Activated naive CD4-positive, alpha-beta T cell treated with anti-CD3 and anti-CD28 coated beads, Interleukin-2, amount 10 ng/mL, durations not matched to agents 7 days and 5 days (primary cell): ENCODE measurements at regions not wholly inside any gene's neighbourhood (a gene's known extent, or its start where the extent isn't known, plus 50 kb on each side); places are given as distances from the start of the nearest gene placed in this dataset.
"Not testable (repeated sequence)": the region's sequence is repeated elsewhere in the genome, so short reads cannot be mapped to it uniquely, and the experiment has no call there.

Experiments used
- CTCF ChIA-PET: fragments of 350-600 bp; sonication (Branson Sonifier 250); formaldehyde crosslinking; loops from one replicate; lab custom pipeline; 2021; ENCODE audit warnings: antibody characterized with exemption; lab: Charles Lee
- DNase-seq: peaks from one replicate; pipeline ENCODE4 v3.0.0-alpha.2; 2020
- H3K27ac Mint-ChIP-seq: one replicate; pipeline ENCODE4 v1.8.0; 2021; ENCODE audit warnings: mild to moderate bottlenecking, moderate library complexity, mixed read lengths
- H3K27me3 Mint-ChIP-seq: one replicate; pipeline ENCODE4 v1.8.0; 2021; ENCODE audit warnings: mild to moderate bottlenecking, mixed read lengths
- H3K36me3 Mint-ChIP-seq: one replicate; pipeline ENCODE4 v1.8.0; 2021; ENCODE audit warnings: mixed read lengths
- H3K4me1 Mint-ChIP-seq: one replicate; pipeline ENCODE4 v1.8.0; 2021; ENCODE audit warnings: mixed read lengths
- H3K4me3 Mint-ChIP-seq: one replicate; pipeline ENCODE4 v1.8.0; 2021; ENCODE audit warnings: mild to moderate bottlenecking, moderate library complexity, mixed read lengths
- H3K9me3 Mint-ChIP-seq: one replicate; pipeline ENCODE4 v1.8.0; 2021; ENCODE audit warnings: mixed read lengths

- not testable (repeated sequence) for H3K4me3 Mint-ChIP-seq, H3K27ac Mint-ChIP-seq, H3K36me3 Mint-ChIP-seq, DNase-seq, H3K27me3 Mint-ChIP-seq, H3K9me3 Mint-ChIP-seq, H3K4me1 Mint-ChIP-seq
- CTCF ChIA-PET: interaction anchor here (0.6 kb wide), 2 partner anchors 154 to 775 kb away, joined by 3 to 6 read pairs; no protein-coding TSS in a partner anchor
These were observed 101.3 kb upstream of the CAST start for GRCh38 chr5:96560857-96561256.

GRCh38 chr5:96562614-96563013 lies 99.6 kb upstream of the CAST start:
- DNase-seq: no peak
- no peaks in the 10 kb centered on the region for H3K36me3 Mint-ChIP-seq
- no peak overlapping the region for H3K27ac Mint-ChIP-seq
- CTCF ChIA-PET: no interaction called here
- H3K9me3 Mint-ChIP-seq: peaks cover 3% of the 10 kb centered on the region
- no peaks in the 10 kb centered on the region for H3K27me3 Mint-ChIP-seq
- peaks cover 14% of the 10 kb centered on the region for H3K4me1 Mint-ChIP-seq
- no peak overlapping the region for H3K4me3 Mint-ChIP-seq

DNA sequence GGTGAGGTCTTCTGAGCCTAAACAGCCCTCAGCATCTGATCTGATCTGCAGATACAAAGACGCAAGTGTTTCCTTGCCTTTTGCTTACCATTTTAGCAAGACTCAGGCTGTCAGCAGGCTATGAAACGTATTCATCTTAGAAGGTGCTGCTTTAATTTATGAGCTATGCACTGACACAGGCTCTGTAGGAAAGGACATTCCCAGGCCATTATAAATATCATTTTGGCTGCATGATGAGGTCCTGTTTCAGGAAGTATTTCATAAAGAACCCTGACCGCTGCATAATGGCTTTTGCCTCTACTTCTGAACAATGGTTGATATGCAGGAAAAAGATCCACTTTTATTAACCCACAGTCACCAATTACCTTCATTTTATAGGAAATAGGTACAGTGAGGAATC lies 98.4 kb upstream of the CAST start:
- H3K9me3 Mint-ChIP-seq: peaks cover 3% of the 10 kb centered on the region
- no peaks in the 10 kb centered on the region for H3K27me3 Mint-ChIP-seq
- H3K4me1 Mint-ChIP-seq: peaks cover 14% of the 10 kb centered on the region
- CTCF ChIA-PET: interaction anchor here (1.3 kb wide), 1 partner anchor 38 kb away, joined by 4 read pairs; no protein-coding TSS in a partner anchor
- H3K36me3 Mint-ChIP-seq: no peaks in the 10 kb centered on the region
- H3K4me3 Mint-ChIP-seq: no peak overlapping the region
- no peak overlapping the region for H3K27ac Mint-ChIP-seq
- DNase-seq: no peak

DNA sequence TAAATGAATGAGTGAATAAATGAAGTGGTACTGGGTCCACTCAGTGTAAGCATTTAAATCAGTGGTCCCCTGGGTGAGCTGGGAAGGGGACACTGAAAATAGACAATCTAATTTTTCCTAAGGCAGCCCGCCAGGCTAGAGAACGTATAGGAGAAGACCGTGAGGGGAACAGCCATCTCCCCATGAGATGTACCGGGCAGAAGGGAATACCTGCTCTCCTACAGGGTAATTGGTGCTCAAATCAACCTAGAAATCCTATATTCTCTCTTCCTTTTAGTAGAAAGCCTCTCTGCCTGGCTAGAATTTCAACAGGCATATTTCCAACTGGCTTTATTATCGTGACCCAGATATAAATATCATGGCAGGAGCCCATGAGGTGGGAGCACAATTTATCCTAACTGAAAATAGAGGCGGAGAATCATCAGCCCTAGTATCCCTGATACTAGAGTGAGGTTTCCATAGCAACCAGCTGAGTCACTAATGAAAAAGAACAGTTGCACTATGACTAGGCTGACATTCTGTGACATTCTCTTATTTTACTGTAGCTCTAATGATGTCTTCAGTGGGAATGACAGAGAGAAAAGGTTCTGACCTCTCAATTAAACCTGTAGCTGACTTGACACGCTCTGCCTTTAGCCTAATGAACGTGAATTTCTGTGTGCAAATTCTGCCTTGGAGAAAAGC lies 96.5 kb upstream of the CAST start:
- H3K27me3 Mint-ChIP-seq: peaks cover 7% of the 10 kb centered on the region
- H3K36me3 Mint-ChIP-seq: no peaks in the 10 kb centered on the region
- no peak overlapping the region for H3K27ac Mint-ChIP-seq
- peaks cover 14% of the 10 kb centered on the region for H3K4me1 Mint-ChIP-seq
- CTCF ChIA-PET: no interaction called here
- DNase-seq: no peak
- peaks cover 2% of the 10 kb centered on the region for H3K9me3 Mint-ChIP-seq
- no peak overlapping the region for H3K4me3 Mint-ChIP-seq

DNA sequence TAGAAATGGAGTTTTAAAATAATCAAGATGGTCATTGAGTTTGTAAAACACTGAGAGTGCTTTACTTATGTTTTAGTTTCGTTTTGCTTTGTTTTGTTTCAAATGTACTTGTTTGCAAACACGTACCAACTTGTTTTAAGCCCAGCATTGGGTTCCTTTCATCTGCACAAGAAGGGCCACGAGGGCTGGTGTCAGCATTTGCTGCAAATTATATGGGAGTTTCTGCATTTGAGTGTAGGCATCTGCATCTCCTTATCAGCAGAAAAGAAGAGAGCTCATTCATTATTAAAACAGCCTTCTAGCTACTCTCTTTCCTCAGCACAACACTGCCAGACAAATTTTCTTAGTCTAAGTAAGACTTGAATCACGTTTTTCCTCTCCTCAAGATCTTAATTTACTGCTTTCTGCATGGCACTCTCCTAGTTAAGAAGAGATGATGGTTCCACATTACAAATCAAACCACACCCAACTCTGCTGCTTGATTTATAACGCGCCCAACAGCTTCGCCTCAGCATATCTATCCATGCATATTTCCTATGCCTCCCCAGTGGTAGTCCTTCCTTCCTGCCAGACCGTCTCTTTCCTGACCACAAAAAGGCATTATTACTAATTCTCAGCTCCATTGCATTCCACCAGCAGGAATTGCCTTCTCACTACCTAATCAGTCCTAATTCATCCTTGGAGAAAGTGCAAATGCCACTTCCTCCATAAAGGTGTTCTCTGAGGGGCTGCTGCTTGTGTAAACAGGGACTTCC lies 95.2 kb upstream of the CAST start:
- Mint-ChIP-seq H3K27ac (no peak overlapping the region), H3K9me3 (no peaks in the 10 kb centered on the region), H3K4me1 (peaks cover 14% of the 10 kb centered on the region), H3K36me3 (no peaks in the 10 kb centered on the region), H3K27me3 (peaks cover 7% of the 10 kb centered on the region), H3K4me3 (no peak overlapping the region)
- no peak for DNase-seq
- CTCF ChIA-PET: no interaction called here

- Mint-ChIP-seq H3K27me3 (peaks cover 15% of the 10 kb centered on the region), H3K4me3 (no peak overlapping the region), H3K27ac (no peak overlapping the region), H3K4me1 (peaks cover 14% of the 10 kb centered on the region), H3K9me3 (no peaks in the 10 kb centered on the region), H3K36me3 (no peaks in the 10 kb centered on the region)
- CTCF ChIA-PET: interaction anchor here (0.6 kb wide), 1 partner anchor 13 kb away, joined by 3 read pairs; no protein-coding TSS in a partner anchor
- DNase-seq: no peak
These were observed 92.8 kb upstream of the CAST start for GRCh38 chr5:96569332-96569731.

DNA sequence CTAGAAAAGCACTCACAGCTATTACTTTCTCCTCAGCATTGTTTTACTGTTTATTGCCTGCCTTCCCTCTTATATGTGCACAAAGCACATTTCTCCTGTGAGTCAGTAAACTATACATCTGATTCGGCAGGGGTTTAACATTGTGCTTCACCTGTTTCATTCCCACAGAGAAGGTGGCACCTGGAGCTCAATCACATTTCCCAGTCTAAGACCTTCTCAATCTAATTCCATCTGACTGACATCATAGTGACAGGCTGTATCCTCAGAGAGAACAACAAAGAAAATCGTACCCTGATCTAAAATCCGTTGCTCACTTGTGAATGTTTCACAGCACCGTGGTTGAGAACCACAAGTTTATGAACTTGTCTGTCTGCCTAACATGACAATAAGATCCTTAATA lies 92.4 kb upstream of the CAST start:
- no peak overlapping the region for H3K27ac Mint-ChIP-seq
- H3K9me3 Mint-ChIP-seq: no peaks in the 10 kb centered on the region
- no peak overlapping the region for H3K4me3 Mint-ChIP-seq
- H3K4me1 Mint-ChIP-seq: peaks cover 14% of the 10 kb centered on the region
- CTCF ChIA-PET: no interaction called here
- no peak for DNase-seq
- H3K27me3 Mint-ChIP-seq: peaks cover 15% of the 10 kb centered on the region
- H3K36me3 Mint-ChIP-seq: no peaks in the 10 kb centered on the region

GRCh38 chr5:96572864-96573512 lies 89.2 kb upstream of the CAST start:
- CTCF ChIA-PET: interaction anchor here (1.1 kb wide), 1 partner anchor 23 kb away, joined by 4 read pairs; no protein-coding TSS in a partner anchor
- peaks cover 15% of the 10 kb centered on the region for H3K27me3 Mint-ChIP-seq
- no peaks in the 10 kb centered on the region for H3K36me3 Mint-ChIP-seq
- no peaks in the 10 kb centered on the region for H3K4me1 Mint-ChIP-seq
- no peak for DNase-seq
- no peaks in the 10 kb centered on the region for H3K9me3 Mint-ChIP-seq
- no peak overlapping the region for H3K27ac Mint-ChIP-seq
- no peak overlapping the region for H3K4me3 Mint-ChIP-seq

GRCh38 chr5:96573513-96573894 lies 88.7 kb upstream of the CAST start:
- Mint-ChIP-seq H3K36me3 (no peaks in the 10 kb centered on the region), H3K4me3 (no peak overlapping the region), H3K9me3 (no peaks in the 10 kb centered on the region), H3K4me1 (no peaks in the 10 kb centered on the region), H3K27ac (no peak overlapping the region), H3K27me3 (peaks cover 16% of the 10 kb centered on the region)
- CTCF ChIA-PET: interaction anchor here (1.1 kb wide), 1 partner anchor 22 kb away, joined by 4 read pairs; no protein-coding TSS in a partner anchor
- no peak for DNase-seq

DNA sequence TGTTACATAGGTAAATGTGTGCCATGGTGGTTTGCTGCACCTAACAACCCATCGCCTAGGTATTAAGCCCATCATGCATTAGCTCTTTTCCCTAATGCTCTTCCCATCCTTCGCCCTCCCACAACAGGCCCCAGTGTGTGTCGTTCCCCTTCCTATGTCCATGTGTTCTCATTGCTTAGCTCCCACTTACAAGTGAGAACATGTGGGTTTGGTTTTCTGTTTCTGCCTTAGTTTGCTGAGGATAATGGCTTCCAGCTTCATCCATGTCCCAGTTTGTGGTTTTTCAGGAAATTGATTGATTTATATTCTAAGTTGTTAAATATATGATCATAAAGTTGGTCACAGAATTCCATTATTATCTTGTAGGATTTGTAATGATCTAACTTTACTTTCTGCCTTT lies 85.3 kb upstream of the CAST start:
- Mint-ChIP-seq H3K27ac (no peak overlapping the region), H3K27me3 (peaks cover 18% of the 10 kb centered on the region), H3K4me1 (no peaks in the 10 kb centered on the region), H3K4me3 (no peak overlapping the region), H3K36me3 (no peaks in the 10 kb centered on the region), H3K9me3 (no peaks in the 10 kb centered on the region)
- DNase-seq: no peak
- CTCF ChIA-PET: no interaction called here

- H3K27ac Mint-ChIP-seq: no peak overlapping the region
These were observed 84.3 kb upstream of the CAST start for GRCh38 chr5:96577909-96578308.

DNA sequence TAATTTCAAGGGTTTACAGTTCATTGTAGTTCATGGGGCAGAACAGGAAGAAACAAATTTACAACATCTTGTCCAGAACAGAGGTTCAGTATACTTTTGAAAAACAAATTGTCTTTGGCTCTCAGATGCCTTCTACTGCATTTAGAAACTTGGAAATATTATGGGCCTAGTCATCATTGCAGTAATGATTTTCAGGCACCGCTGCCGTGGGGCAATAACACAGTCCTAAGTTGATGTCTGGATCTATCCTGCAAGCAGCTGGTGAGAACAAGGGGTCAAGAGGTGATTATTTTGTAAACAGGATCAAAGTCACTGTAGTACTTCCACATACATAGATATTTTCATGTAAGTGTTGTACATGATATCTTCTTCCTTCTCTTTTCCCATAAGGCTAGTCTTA lies 82.5 kb upstream of the CAST start:
- no peak overlapping the region for H3K27ac Mint-ChIP-seq
- H3K27me3 Mint-ChIP-seq: peaks cover 15% of the 10 kb centered on the region
- no peaks in the 10 kb centered on the region for H3K36me3 Mint-ChIP-seq
- H3K4me3 Mint-ChIP-seq: no peak overlapping the region
- CTCF ChIA-PET: no interaction called here
- peaks cover 5% of the 10 kb centered on the region for H3K4me1 Mint-ChIP-seq
- no peak for DNase-seq
- no peaks in the 10 kb centered on the region for H3K9me3 Mint-ChIP-seq

More at GRCh38 chr5:96577909-96578308, 84.3 kb upstream of the CAST start:
- peaks cover 18% of the 10 kb centered on the region for H3K27me3 Mint-ChIP-seq
- CTCF ChIA-PET: no interaction called here
- H3K4me1 Mint-ChIP-seq: no peaks in the 10 kb centered on the region
- DNase-seq: no peak
- H3K36me3 Mint-ChIP-seq: no peaks in the 10 kb centered on the region
- H3K9me3 Mint-ChIP-seq: no peaks in the 10 kb centered on the region
- H3K4me3 Mint-ChIP-seq: no peak overlapping the region

DNA sequence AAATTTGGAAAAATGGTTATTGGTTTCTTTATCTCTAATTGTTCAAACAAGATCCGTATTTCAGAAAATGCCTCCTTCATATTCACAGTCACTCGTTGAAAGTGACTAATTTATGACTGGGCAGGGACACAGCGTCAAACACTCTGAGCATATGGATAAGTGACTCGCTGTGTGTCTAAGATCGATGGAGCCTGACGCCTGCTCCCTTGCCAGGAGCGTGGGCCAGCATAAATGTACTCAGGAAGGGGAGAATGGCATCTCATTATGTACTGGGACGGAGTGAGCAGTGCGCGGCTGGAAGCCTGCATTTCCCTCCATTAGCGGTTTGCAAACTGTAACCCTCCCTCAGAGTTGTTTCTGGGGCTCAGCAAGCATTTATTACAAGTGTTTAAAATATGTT lies 79.8 kb upstream of the CAST start:
- no peaks in the 10 kb centered on the region for H3K36me3 Mint-ChIP-seq
- no peak overlapping the region for H3K27ac Mint-ChIP-seq
- H3K27me3 Mint-ChIP-seq: peaks cover 18% of the 10 kb centered on the region
- CTCF ChIA-PET: interaction anchor here (0.8 kb wide), 1 partner anchor 13 kb away, joined by 3 read pairs; no protein-coding TSS in a partner anchor
- no peak overlapping the region for H3K4me3 Mint-ChIP-seq
- DNase-seq: no peak
- peaks cover 10% of the 10 kb centered on the region for H3K4me1 Mint-ChIP-seq
- H3K9me3 Mint-ChIP-seq: no peaks in the 10 kb centered on the region

DNA sequence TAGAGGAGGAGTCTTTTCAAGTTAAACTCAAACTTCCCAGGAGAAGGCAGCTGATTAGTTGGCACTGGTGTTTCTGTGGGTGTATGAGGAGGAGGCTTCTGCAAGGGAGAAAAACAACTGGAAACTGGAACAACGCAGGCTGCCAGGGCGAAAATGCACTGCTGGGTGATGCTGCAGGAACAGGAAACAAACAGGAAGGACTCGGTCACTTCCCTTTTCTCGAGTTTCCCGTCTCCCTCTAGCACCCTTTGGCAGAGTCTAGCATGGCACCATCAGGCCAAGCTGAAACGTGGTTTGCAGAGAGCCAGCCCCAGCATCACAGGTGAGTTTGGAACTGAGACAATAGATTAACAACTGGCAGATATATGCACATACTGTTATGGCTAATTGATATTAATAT lies 77.5 kb upstream of the CAST start:
- peak; percentile 22 for DNase-seq
- Mint-ChIP-seq H3K4me1 (peaks cover 10% of the 10 kb centered on the region), H3K27ac (no peak overlapping the region), H3K4me3 (no peak overlapping the region), H3K27me3 (peaks cover 13% of the 10 kb centered on the region), H3K36me3 (no peaks in the 10 kb centered on the region), H3K9me3 (no peaks in the 10 kb centered on the region)
- CTCF ChIA-PET: interaction anchor here (1.2 to 2.5 kb wide), 2 partner anchors 10 to 18 kb away, joined by 3 to 9 read pairs; no protein-coding TSS in a partner anchor
